DND-41 (cell line): ENCODE measurements at regions not wholly inside any gene's neighbourhood (a gene's known extent, or its start where the extent isn't known, plus 50 kb on each side); places are given as distances from the start of the nearest gene placed in this dataset.
"Not testable (repeated sequence)": the region's sequence is repeated elsewhere in the genome, so short reads cannot be mapped to it uniquely, and the experiment has no call there.

Experiments used
- ATAC-seq: fragments of 200-7000 bp; cut with Tn5 transposase; 3 replicates; pipeline ENCODE4 v1.9.1; 2021; ENCODE audit warnings: low read depth; ENCODE audit not compliant: insufficient read depth
- DNase-seq: peaks from one replicate; pipeline ENCODE4 v3.0.0-alpha.2; 2020
- H2AFZ ChIP-seq: 2 replicates; pipeline ENCODE4 v1.6.0; 2012; ENCODE audit warnings: low read depth, low read length
- H3K27ac ChIP-seq: 2 replicates; pipeline ENCODE4 v1.5.1; 2012; ENCODE audit warnings: low read length, inconsistent platforms
- H3K27me3 ChIP-seq: fragments of 200-600 bp; sonication (generic); 2 replicates; pipeline ENCODE4 v1.6.0; 2012; ENCODE audit warnings: low read length, mild to moderate bottlenecking, inconsistent platforms; ENCODE audit not compliant: insufficient read depth, poor library complexity
- H3K36me3 ChIP-seq: 2 replicates; pipeline ENCODE4 v1.5.1; 2012; ENCODE audit warnings: low read length, inconsistent platforms; ENCODE audit not compliant: insufficient read depth
- H3K4me1 ChIP-seq: 2 replicates; pipeline ENCODE4 v1.5.1; 2012; ENCODE audit warnings: mild to moderate bottlenecking, low read length; ENCODE audit not compliant: insufficient read depth
- H3K4me2 ChIP-seq: 2 replicates; pipeline ENCODE4 v1.6.0; 2012; ENCODE audit warnings: mild to moderate bottlenecking, moderate library complexity, low read length, inconsistent platforms; ENCODE audit not compliant: insufficient read depth
- H3K4me3 ChIP-seq, 2 experiments: fragments of 200-600 bp in 1 of 2; shearing (Covaris generic) in 1 of 2; 2 replicates each; pipeline ENCODE4 v1.5.1; 2012 to 2016; ENCODE audit warnings: inconsistent platforms in 2 of 2, low read length in 2 of 2, mild to moderate bottlenecking in 2 of 2, low read depth in 1 of 2, moderate library complexity in 1 of 2
- H3K79me2 ChIP-seq: 2 replicates; pipeline ENCODE4 v1.6.0; 2012; ENCODE audit warnings: low read length, inconsistent platforms; ENCODE audit not compliant: insufficient read depth
- H3K9ac ChIP-seq: 2 replicates; pipeline ENCODE4 v1.6.0; 2012; ENCODE audit warnings: low read depth, mild to moderate bottlenecking, inconsistent platforms, low read length, moderate library complexity
- H3K9me3 ChIP-seq: 2 replicates; pipeline ENCODE4 v1.5.1; 2012; ENCODE audit warnings: low read length, moderate library complexity, mild to moderate bottlenecking, inconsistent platforms; ENCODE audit not compliant: insufficient read depth, severe bottlenecking
- H4K20me1 ChIP-seq: 2 replicates; pipeline ENCODE4 v1.6.0; 2012; ENCODE audit warnings: low read length; ENCODE audit not compliant: insufficient read depth
- CTCF ChIP-seq: IDR thresholded peaks from 2 replicates; pipeline ENCODE4 v1.5.1; 2012; ENCODE audit warnings: borderline replicate concordance, low read length, moderate library complexity, mild to moderate bottlenecking; ENCODE audit not compliant: poor library complexity, severe bottlenecking; ENCODE audit errors: extremely low read depth
- EZH2 ChIP-seq: IDR thresholded peaks from 3 replicates; pipeline ENCODE4 v1.6.1; 2012; ENCODE audit warnings: borderline replicate concordance, low read depth, mild to moderate bottlenecking, moderate library complexity, low read length, inconsistent platforms; ENCODE audit not compliant: severe bottlenecking

DNA sequence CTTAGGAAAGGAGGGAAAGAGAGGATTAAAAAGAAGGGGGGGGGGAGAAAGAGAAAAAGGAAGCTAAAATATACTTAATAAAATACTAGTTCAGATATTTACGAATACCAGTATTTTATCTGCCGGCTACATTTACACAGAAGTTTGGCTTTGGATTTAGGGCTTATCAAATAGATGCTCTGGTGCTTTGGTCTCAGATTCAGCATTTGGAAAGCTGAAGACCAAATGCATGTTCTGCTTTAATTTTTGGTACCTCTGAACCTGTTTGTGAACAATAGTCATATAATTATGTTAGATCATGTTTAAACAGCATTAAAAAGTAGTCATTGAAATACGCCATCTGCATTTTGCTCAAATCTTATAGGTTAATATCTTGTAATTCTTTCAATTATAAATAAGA lies 786.0 kb upstream of the CITED2 start:
- no peak overlapping the region for H3K9ac ChIP-seq
- H3K4me3 ChIP-seq = no peak overlapping the region
- H2AFZ ChIP-seq = no peak overlapping the region
- H3K4me2 ChIP-seq = no peak overlapping the region
- no peak for TF ChIP-seq CTCF
- TF ChIP-seq EZH2 = no peak
- H3K4me1 ChIP-seq = no peaks in the 10 kb centered on the region
- no peak for DNase-seq
- no peaks in the 10 kb centered on the region for H3K79me2 ChIP-seq
- no peaks in the 10 kb centered on the region for H4K20me1 ChIP-seq
- no peaks in the 10 kb centered on the region for H3K27me3 ChIP-seq
- no peaks in the 10 kb centered on the region for H3K36me3 ChIP-seq
- no peak overlapping the region for H3K27ac ChIP-seq
- no peak for ATAC-seq
- no peaks in the 10 kb centered on the region for H3K9me3 ChIP-seq

DNA sequence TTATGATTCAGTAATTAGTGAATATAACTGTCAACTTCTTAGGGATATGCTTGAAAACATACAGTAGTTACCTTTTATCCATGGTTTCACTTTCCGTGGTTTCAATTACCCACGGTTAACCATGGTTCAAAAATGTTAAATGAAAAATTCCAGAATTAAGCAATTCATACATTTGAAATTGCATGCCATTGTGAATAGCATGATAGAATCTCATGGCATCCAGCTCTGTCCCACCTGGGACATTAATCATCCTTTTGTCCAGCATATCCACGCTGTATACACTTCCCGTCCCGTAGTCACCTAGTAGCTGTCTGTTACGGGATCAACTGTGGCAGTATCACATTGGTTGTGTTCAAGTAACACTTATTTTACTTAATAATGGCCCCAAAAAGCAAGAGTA lies 781.7 kb upstream of the CITED2 start:
- H3K4me2 ChIP-seq = no peak overlapping the region

GRCh38 chr6:140155451-140156126 lies 781.1 kb upstream of the CITED2 start:
- Histone ChIP-seq H3K27me3 (no peaks in the 10 kb centered on the region), H3K36me3 (no peaks in the 10 kb centered on the region), H3K4me2 (no peak overlapping the region), H3K79me2 (no peaks in the 10 kb centered on the region), H3K27ac (no peak overlapping the region), H3K4me3 (no peak overlapping the region), H2AFZ (no peak overlapping the region), H3K9me3 (no peaks in the 10 kb centered on the region), H3K9ac (no peak overlapping the region), H4K20me1 (no peaks in the 10 kb centered on the region), H3K4me1 (no peaks in the 10 kb centered on the region)
- TF ChIP-seq EZH2 (no peak), CTCF (no peak)
- no peak for DNase-seq
- ATAC-seq = no peak

More for the DNA sequence above, 781.7 kb upstream of the CITED2 start:
- Histone ChIP-seq H3K9me3 (no peaks in the 10 kb centered on the region), H3K79me2 (no peaks in the 10 kb centered on the region), H2AFZ (no peak overlapping the region), H3K36me3 (no peaks in the 10 kb centered on the region), H3K27me3 (no peaks in the 10 kb centered on the region), H3K4me1 (no peaks in the 10 kb centered on the region), H3K27ac (no peak overlapping the region), H4K20me1 (no peaks in the 10 kb centered on the region), H3K4me3 (no peak overlapping the region), H3K9ac (no peak overlapping the region)
- DNase-seq (no peak), ATAC-seq (no peak)
- TF ChIP-seq CTCF = no peak
- no peak for TF ChIP-seq EZH2

- no peak for DNase-seq
- H3K9me3 ChIP-seq = no peaks in the 10 kb centered on the region
- no peaks in the 10 kb centered on the region for H3K4me1 ChIP-seq
- H3K27me3 ChIP-seq = no peaks in the 10 kb centered on the region
- no peak for TF ChIP-seq EZH2
- no peak for TF ChIP-seq CTCF
- no peak overlapping the region for H3K4me2 ChIP-seq
- no peak overlapping the region for H2AFZ ChIP-seq
- no peak overlapping the region for H3K4me3 ChIP-seq
- no peaks in the 10 kb centered on the region for H4K20me1 ChIP-seq
- no peak overlapping the region for H3K9ac ChIP-seq
- H3K79me2 ChIP-seq = no peaks in the 10 kb centered on the region
- H3K36me3 ChIP-seq = no peaks in the 10 kb centered on the region
- no peak for ATAC-seq
- H3K27ac ChIP-seq = no peak overlapping the region
These were observed 779.3 kb upstream of the CITED2 start for GRCh38 chr6:140153703-140154102.

GRCh38 chr6:140147825-140148814 lies 773.7 kb upstream of the CITED2 start:
- H3K27ac ChIP-seq, ATAC-seq, H3K36me3 ChIP-seq, H4K20me1 ChIP-seq, H3K9ac ChIP-seq, H3K9me3 ChIP-seq, H3K4me1 ChIP-seq, DNase-seq, H3K79me2 ChIP-seq, H3K27me3 ChIP-seq, H3K4me2 ChIP-seq, H2AFZ ChIP-seq, H3K4me3 ChIP-seq: not testable (repeated sequence)
